ENCODE measurements at regions not wholly inside any gene's neighbourhood (a gene's known extent, or its start where the extent isn't known, plus 50 kb on each side); places are given as distances from the start of the nearest gene placed in this dataset.

GRCh38 chr2:142767847-142768246 lies 109.6 kb upstream of the KYNU start:
- H3K27me3 Mint-ChIP-seq (ENCODE audit: low read depth) = peaks cover 1% of the 10 kb centered on the region; the same call in 1 of the 2 replicates
- Histone ChIP-seq H3K23ac (ENCODE audit: insufficient read length, low read depth, low read length) (no peak overlapping the region), H4K91ac (ENCODE audit: insufficient read length, low read depth, low read length) (no peak overlapping the region), H3K79me2 (ENCODE audit: insufficient read depth, low read length) (no peaks in the 10 kb centered on the region), H3K4me1 (ENCODE audit: insufficient read depth, low read length) (no peaks in the 10 kb centered on the region), H2BK5ac (ENCODE audit: insufficient read length, low read length) (no peak overlapping the region), H3K14ac (ENCODE audit: insufficient read depth, low read length) (no peak overlapping the region), H3K56ac (ENCODE audit: insufficient read length, low read depth, low read length) (no peak overlapping the region), H2BK120ac (ENCODE audit: low read depth, low read length, poor library complexity, severe bottlenecking) (no peak overlapping the region), H3K9me3 (ENCODE audit: control insufficient read depth, low read depth, low read length) (peaks cover 6% of the 10 kb centered on the region), H3K27me3 (ENCODE audit: insufficient read depth, low read length) (no peaks in the 10 kb centered on the region), H4K8ac (replicated peaks; ENCODE audit: insufficient read length, low read depth, low read length) (no peak overlapping the region), H2AFZ (ENCODE audit: low read length) (no peak overlapping the region), H3K4ac (ENCODE audit: low read depth, low read length) (no peak overlapping the region), H3T11ph (ENCODE audit: low read length) (no peak overlapping the region), H4K5ac (ENCODE audit: insufficient read length, low read depth, low read length) (no peak overlapping the region), H3K4me2 (ENCODE audit: insufficient read depth, insufficient read length, low read length) (no peak overlapping the region), H2AK5ac (ENCODE audit: insufficient read length, low read length) (no peak overlapping the region), H2BK20ac (ENCODE audit: low read depth, low read length, poor library complexity, severe bottlenecking) (no peak overlapping the region), H2BK15ac (ENCODE audit: low read depth, low read length) (no peak overlapping the region), H3K23me2 (ENCODE audit: insufficient read length, low read depth, low read length, poor library complexity, severe bottlenecking) (no peaks in the 10 kb centered on the region), H2BK12ac (ENCODE audit: insufficient read length, low read depth, low read length) (no peak overlapping the region), H3K79me1 (ENCODE audit: insufficient read depth, low read depth, low read length, poor library complexity, severe bottlenecking) (no peaks in the 10 kb centered on the region), H3K27ac (ENCODE audit: insufficient read length, low read depth, low read length) (no peak overlapping the region), H4K20me1 (ENCODE audit: control insufficient read depth, insufficient read depth, insufficient read length) (no peaks in the 10 kb centered on the region), H3K18ac (ENCODE audit: insufficient read length, low read depth, low read length) (no peak overlapping the region), H3K9ac (ENCODE audit: extremely low read depth, insufficient read length, low read length) (no peak overlapping the region)
- H3K4me1 Mint-ChIP-seq = no peaks in the 10 kb centered on the region
- H3K9me3 Mint-ChIP-seq = peaks cover 31 to 36% of the 10 kb centered on the region in 2 experiments
- DNase-seq = no peak
- H3K27ac Mint-ChIP-seq = no peak overlapping the region
- H3K4me3 Mint-ChIP-seq = no peak overlapping the region
- no peak for TF ChIP-seq CTCF (conservative IDR thresholded peaks at IDR 0.05)
- H3K36me3 Mint-ChIP-seq (ENCODE audit: insufficient read depth in 1 of 3, low read depth in 3 of 3) = peaks cover 9 to 23% (median 19%) of the 10 kb centered on the region in 3 experiments

All from H9 (cell line).